Left lobe of liver (tissue), 2 donors: ENCODE measurements at regions not wholly inside any gene's neighbourhood (a gene's known extent, or its start where the extent isn't known, plus 50 kb on each side); places are given as distances from the start of the nearest gene placed in this dataset.
A peak's percentile ranks its signal among the peaks of the same experiment; 100 is the strongest.
"Not testable (repeated sequence)": the region's sequence is repeated elsewhere in the genome, so short reads cannot be mapped to it uniquely, and the experiment has no call there.

Source experiments
- ATAC-seq: fragments of 200-7000 bp; cut with Tn5 transposase; one replicate; pipeline ENCODE4 v1.9.1; 2020; ENCODE audit warnings: mild to moderate bottlenecking, moderate library complexity
- DNase-seq: peaks from one replicate; pipeline ENCODE4 v3.0.0-alpha.2; 2020; ENCODE audit warnings: low spot score
- donor health status: DM: no; HTN: no; CAD: no; lungs with moderate emphysema.
- donor health status: DM: no; HTN: yes; CAD: no.

GRCh38 chr2:11950896-11951295 is 204.5 kb downstream of the LPIN1 start:
- no peak for DNase-seq
- no peak for ATAC-seq

- ATAC-seq, DNase-seq: not testable (repeated sequence)
Measured at GRCh38 chr2:11951492-11951891, 205.1 kb downstream of the LPIN1 start.

- no peak for ATAC-seq
Measured at GRCh38 chr2:11953258-11953657, 206.8 kb downstream of the LPIN1 start.

GRCh38 chr2:11955314-11955713 is 208.9 kb downstream of the LPIN1 start:
- no peak for ATAC-seq
- DNase-seq = no peak

More at GRCh38 chr2:11953258-11953657, 206.8 kb downstream of the LPIN1 start:
- DNase-seq = no peak

GRCh38 chr2:11955884-11956291 is 209.5 kb downstream of the LPIN1 start:
- no peak for DNase-seq
- no peak for ATAC-seq

GRCh38 chr2:11962707-11963328 is 216.4 kb downstream of the LPIN1 start:
- ATAC-seq (peak; percentile 47), DNase-seq (no peak)

- ATAC-seq (no peak), DNase-seq (no peak)
Measured at GRCh38 chr2:11963966-11964365, 217.5 kb downstream of the LPIN1 start.

- DNase-seq (no peak), ATAC-seq (no peak)
Measured at GRCh38 chr2:11967946-11968465, 221.6 kb downstream of the LPIN1 start.

- DNase-seq = no peak
- ATAC-seq = no peak
Measured at GRCh38 chr2:11968521-11968920, 222.1 kb downstream of the LPIN1 start.

- DNase-seq (no peak), ATAC-seq (no peak)
Measured at GRCh38 chr2:11969774-11970173, 223.3 kb downstream of the LPIN1 start.

GRCh38 chr2:11974573-11974972 is 228.1 kb downstream of the LPIN1 start:
- ATAC-seq (no peak), DNase-seq (no peak)

GRCh38 chr2:11975373-11975772 is 228.9 kb downstream of the LPIN1 start:
- DNase-seq (no peak), ATAC-seq (no peak)

- ATAC-seq (no peak), DNase-seq (no peak)
Measured at GRCh38 chr2:11976073-11976472, 229.6 kb downstream of the LPIN1 start.

- ATAC-seq = no peak
- no peak for DNase-seq
Measured at GRCh38 chr2:11977766-11978524, 231.5 kb downstream of the LPIN1 start.

GRCh38 chr2:11980809-11981208 is 234.4 kb downstream of the LPIN1 start:
- ATAC-seq (no peak), DNase-seq (no peak)

GRCh38 chr2:11983401-11983800 is 237.0 kb downstream of the LPIN1 start:
- ATAC-seq = no peak
- DNase-seq = no peak

- DNase-seq = no peak
- ATAC-seq = no peak
Measured at GRCh38 chr2:11983870-11984269, 237.4 kb downstream of the LPIN1 start.

GRCh38 chr2:11984316-11985158 is 238.1 kb downstream of the LPIN1 start:
- ATAC-seq (no peak), DNase-seq (no peak)

GRCh38 chr2:11985817-11986566 is 239.6 kb downstream of the LPIN1 start:
- no peak for DNase-seq
- ATAC-seq = no peak

GRCh38 chr2:11987151-11987550 is 240.7 kb downstream of the LPIN1 start:
- DNase-seq (no peak), ATAC-seq (no peak)
